ENCODE measurements at regions not wholly inside any gene's neighbourhood (a gene's known extent, or its start where the extent isn't known, plus 50 kb on each side); places are given as distances from the start of the nearest gene placed in this dataset.
"Not testable (repeated sequence)": the region's sequence is repeated elsewhere in the genome, so short reads cannot be mapped to it uniquely, and the experiment has no call there.

DNA sequence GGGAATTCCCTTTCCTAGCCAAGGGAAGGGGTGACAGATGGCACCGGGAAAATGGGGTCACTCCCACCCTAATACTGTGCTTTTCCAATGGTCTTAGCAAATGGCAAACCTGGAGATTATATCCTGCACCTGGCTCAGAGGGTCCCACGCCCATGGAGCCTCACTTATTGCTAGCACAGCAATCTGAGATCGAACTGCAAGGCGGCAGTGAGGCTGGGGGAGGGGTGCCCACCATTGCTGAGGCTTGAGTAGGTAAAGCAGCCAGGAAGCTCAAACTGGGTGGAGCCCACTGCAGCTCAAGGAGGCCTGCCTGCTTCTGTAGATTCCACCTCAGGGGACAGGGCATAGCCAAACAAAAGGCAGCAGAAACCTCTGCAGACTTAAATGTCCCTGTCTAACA is 438.9 kb downstream of the TMEM182 start:
- TF ChIP-seq, protein P1, sequence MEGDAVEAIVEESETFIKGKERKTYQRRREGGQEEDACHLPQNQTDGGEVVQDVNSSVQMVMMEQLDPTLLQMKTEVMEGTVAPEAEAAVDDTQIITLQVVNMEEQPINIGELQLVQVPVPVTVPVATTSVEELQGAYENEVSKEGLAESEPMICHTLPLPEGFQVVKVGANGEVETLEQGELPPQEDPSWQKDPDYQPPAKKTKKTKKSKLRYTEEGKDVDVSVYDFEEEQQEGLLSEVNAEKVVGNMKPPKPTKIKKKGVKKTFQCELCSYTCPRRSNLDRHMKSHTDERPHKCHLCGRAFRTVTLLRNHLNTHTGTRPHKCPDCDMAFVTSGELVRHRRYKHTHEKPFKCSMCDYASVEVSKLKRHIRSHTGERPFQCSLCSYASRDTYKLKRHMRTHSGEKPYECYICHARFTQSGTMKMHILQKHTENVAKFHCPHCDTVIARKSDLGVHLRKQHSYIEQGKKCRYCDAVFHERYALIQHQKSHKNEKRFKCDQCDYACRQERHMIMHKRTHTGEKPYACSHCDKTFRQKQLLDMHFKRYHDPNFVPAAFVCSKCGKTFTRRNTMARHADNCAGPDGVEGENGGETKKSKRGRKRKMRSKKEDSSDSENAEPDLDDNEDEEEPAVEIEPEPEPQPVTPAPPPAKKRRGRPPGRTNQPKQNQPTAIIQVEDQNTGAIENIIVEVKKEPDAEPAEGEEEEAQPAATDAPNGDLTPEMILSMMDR (optimal IDR thresholded peaks at IDR 0.05 in 1 of 3, IDR thresholded peaks at IDR 0.05 in 1 of 3, conservative IDR thresholded peaks at IDR 0.05 in 1 of 3; ENCODE audit: extremely low read depth in 1 of 3, insufficient read depth in 2 of 3, low read length in 3 of 3), result not testable (repeated sequence)
- TF ChIP-seq EZH2 (IDR thresholded peaks at IDR 0.05; ENCODE audit: low read length), result not testable (repeated sequence)
